ENCODE measurements at regions not wholly inside any gene's neighbourhood (a gene's known extent, or its start where the extent isn't known, plus 50 kb on each side); places are given as distances from the start of the nearest gene placed in this dataset.

DNA sequence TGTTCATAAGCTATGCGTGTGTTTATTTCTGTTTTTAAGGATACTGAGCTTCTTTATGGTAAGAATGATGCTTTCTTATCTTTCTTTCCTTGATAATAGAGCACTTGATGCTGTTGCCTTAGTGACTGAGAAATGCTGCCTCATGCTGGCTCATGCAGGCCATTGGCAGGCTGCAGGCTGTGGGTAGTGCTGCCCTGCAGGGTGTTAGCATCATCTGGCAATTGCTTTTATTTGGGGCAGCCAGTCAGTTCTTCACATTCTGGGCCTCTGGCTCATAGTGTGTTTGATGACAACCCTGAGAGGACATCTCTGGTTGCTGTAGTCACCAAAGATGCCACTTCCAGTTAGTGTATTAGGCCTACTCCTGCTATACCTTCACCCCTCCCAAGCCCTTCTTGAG is 66.2 kb upstream of the ONECUT1 start:
- no peak overlapping the region for H3K27ac Mint-ChIP-seq

DNA sequence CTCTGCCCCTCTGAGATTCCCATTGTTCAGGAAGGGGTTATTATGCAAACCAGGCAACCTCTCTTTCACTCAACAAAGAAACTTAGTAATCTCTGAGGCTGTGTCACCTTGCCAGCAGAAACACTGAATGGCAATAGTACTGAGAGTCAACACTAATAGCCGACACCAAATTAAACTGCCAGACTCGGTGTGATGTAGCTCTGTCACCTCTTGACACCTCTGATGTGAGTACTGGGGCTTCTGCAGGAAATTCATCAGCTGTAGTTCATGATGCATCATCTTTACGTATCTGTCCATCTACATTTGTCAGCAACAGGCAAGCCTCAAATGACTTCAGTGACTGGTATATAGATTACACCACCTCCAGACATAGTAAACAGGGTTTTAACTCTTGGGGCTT is 65.0 kb upstream of the ONECUT1 start:
- DNase-seq, result no peak
- no peak overlapping the region for H3K4me2 ChIP-seq (replicated peaks; ENCODE audit: extremely low read depth, low read length, poor library complexity, severe bottlenecking)
- no peak overlapping the region for H3K4me3 ChIP-seq (replicated peaks in 1 of 3; ENCODE audit: low read depth in 2 of 3, low read length in 3 of 3)
- no peaks in the 10 kb centered on the region for H3K36me3 ChIP-seq (replicated peaks in 1 of 2; ENCODE audit: control insufficient read depth in 1 of 2, insufficient read depth in 2 of 2, low read length in 2 of 2)
- Mint-ChIP-seq H3K4me3 (no peak overlapping the region), H3K27ac (no peak overlapping the region), H3K4me1 (no peaks in the 10 kb centered on the region), H3K36me3 (no peaks in the 10 kb centered on the region), H3K27me3 (ENCODE audit: low read depth in 3 of 3) (peaks cover 0 to 9% (median 3%) of the 10 kb centered on the region in 3 donors), H3K9me3 (peaks cover 0 to 3% (median 0%) of the 10 kb centered on the region in 7 donors)
- H3K9me3 ChIP-seq (replicated peaks in 1 of 2; ENCODE audit: control insufficient read depth in 1 of 2, insufficient read depth in 1 of 2, low read length in 2 of 2), result no peaks in the 10 kb centered on the region
- no peaks in the 10 kb centered on the region for H3K4me1 ChIP-seq (ENCODE audit: control insufficient read depth in 1 of 2, insufficient read depth in 2 of 2, low read length in 2 of 2)
- H2AFZ ChIP-seq (ENCODE audit: insufficient read depth, low read depth, low read length, poor library complexity, severe bottlenecking), result no peak overlapping the region
- no peaks in the 10 kb centered on the region for H4K20me1 ChIP-seq (ENCODE audit: insufficient read depth, low read length)
- H3K27me3 ChIP-seq (ENCODE audit: control insufficient read depth in 2 of 2, insufficient read depth in 2 of 2, low read length in 2 of 2), result no peaks in the 10 kb centered on the region
- intact Hi-C loops (cut with micrococcal nuclease), result no loop called here
- H3K27ac ChIP-seq (ENCODE audit: low read depth in 1 of 2, low read length in 2 of 2), result no peak overlapping the region
- TF ChIP-seq, protein P1, sequence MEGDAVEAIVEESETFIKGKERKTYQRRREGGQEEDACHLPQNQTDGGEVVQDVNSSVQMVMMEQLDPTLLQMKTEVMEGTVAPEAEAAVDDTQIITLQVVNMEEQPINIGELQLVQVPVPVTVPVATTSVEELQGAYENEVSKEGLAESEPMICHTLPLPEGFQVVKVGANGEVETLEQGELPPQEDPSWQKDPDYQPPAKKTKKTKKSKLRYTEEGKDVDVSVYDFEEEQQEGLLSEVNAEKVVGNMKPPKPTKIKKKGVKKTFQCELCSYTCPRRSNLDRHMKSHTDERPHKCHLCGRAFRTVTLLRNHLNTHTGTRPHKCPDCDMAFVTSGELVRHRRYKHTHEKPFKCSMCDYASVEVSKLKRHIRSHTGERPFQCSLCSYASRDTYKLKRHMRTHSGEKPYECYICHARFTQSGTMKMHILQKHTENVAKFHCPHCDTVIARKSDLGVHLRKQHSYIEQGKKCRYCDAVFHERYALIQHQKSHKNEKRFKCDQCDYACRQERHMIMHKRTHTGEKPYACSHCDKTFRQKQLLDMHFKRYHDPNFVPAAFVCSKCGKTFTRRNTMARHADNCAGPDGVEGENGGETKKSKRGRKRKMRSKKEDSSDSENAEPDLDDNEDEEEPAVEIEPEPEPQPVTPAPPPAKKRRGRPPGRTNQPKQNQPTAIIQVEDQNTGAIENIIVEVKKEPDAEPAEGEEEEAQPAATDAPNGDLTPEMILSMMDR (IDR thresholded peaks at IDR 0.05), result no peak
- no peak overlapping the region for H3K9ac ChIP-seq (ENCODE audit: insufficient read depth, low read length, poor library complexity, severe bottlenecking)
- no peaks in the 10 kb centered on the region for H3K79me2 ChIP-seq (ENCODE audit: insufficient read depth, low read length)
- WGBS (ENCODE audit: insufficient coverage), result 80% methylated on average over 2 of the region's 3 CpGs

More for the DNA sequence above, 66.2 kb upstream of the ONECUT1 start:
- Mint-ChIP-seq H3K9me3 (peaks cover 0 to 6% (median 0%) of the 10 kb centered on the region in 7 donors), H3K27me3 (ENCODE audit: low read depth in 3 of 3) (peaks cover 0 to 9% (median 3%) of the 10 kb centered on the region in 3 donors), H3K36me3 (no peaks in the 10 kb centered on the region), H3K4me3 (no peak overlapping the region), H3K4me1 (no peaks in the 10 kb centered on the region)
- Histone ChIP-seq H3K4me3 (replicated peaks in 1 of 3; ENCODE audit: low read depth in 2 of 3, low read length in 3 of 3) (no peak overlapping the region), H3K9me3 (replicated peaks in 1 of 2; ENCODE audit: control insufficient read depth in 1 of 2, insufficient read depth in 1 of 2, low read length in 2 of 2) (no peaks in the 10 kb centered on the region), H3K36me3 (replicated peaks in 1 of 2; ENCODE audit: control insufficient read depth in 1 of 2, insufficient read depth in 2 of 2, low read length in 2 of 2) (no peaks in the 10 kb centered on the region), H3K4me2 (replicated peaks; ENCODE audit: extremely low read depth, low read length, poor library complexity, severe bottlenecking) (no peak overlapping the region), H2AFZ (ENCODE audit: insufficient read depth, low read depth, low read length, poor library complexity, severe bottlenecking) (no peak overlapping the region), H3K4me1 (ENCODE audit: control insufficient read depth in 1 of 2, insufficient read depth in 2 of 2, low read length in 2 of 2) (no peaks in the 10 kb centered on the region), H3K27me3 (ENCODE audit: control insufficient read depth in 2 of 2, insufficient read depth in 2 of 2, low read length in 2 of 2) (no peaks in the 10 kb centered on the region), H3K9ac (ENCODE audit: insufficient read depth, low read length, poor library complexity, severe bottlenecking) (no peak overlapping the region), H4K20me1 (ENCODE audit: insufficient read depth, low read length) (no peaks in the 10 kb centered on the region), H3K27ac (ENCODE audit: low read depth in 1 of 2, low read length in 2 of 2) (no peak overlapping the region), H3K79me2 (ENCODE audit: insufficient read depth, low read length) (no peaks in the 10 kb centered on the region)
- no peak for DNase-seq
- TF ChIP-seq, protein P1 (IDR thresholded peaks at IDR 0.05), result no peak
- 83% methylated on average over 1 of the region's 1 CpG for WGBS (ENCODE audit: insufficient coverage)
- intact Hi-C loops (cut with micrococcal nuclease), result no loop called here

Data from CD14-positive monocyte (primary cell).